ENCODE measurements at regions not wholly inside any gene's neighbourhood (a gene's known extent, or its start where the extent isn't known, plus 50 kb on each side); places are given as distances from the start of the nearest gene placed in this dataset.

DNA sequence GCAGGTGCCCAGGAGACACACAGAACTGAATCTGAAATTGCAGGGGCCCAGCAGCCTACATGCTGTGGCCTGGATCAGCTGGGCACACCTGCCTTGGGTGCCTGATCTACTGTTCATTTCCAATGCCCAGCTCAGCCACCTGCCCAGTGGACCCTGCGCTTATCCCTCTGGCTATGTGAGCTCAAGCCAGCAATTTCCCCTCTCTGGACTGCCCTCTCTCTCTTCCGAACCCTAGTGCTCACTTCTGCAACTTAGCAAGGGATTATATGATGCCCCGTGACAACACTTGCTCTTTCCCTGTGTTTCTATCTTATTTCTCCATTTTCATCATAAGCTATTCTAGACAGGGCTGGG is 276.0 kb downstream of the UACA start:
- no peak for DNase-seq (ENCODE audit: low read depth in 1 of 2, low spot score in 1 of 2)
- TF ChIP-seq POLR2AphosphoS5 (IDR thresholded peaks at IDR 0.05; ENCODE audit: low read depth), result no peak
- TF ChIP-seq SPI1 (IDR thresholded peaks at IDR 0.05; ENCODE audit: borderline replicate concordance, low read depth), result no peak
- no peak for TF ChIP-seq GABPA (IDR thresholded peaks at IDR 0.05; ENCODE audit: low read depth)
- TF ChIP-seq, protein P1, sequence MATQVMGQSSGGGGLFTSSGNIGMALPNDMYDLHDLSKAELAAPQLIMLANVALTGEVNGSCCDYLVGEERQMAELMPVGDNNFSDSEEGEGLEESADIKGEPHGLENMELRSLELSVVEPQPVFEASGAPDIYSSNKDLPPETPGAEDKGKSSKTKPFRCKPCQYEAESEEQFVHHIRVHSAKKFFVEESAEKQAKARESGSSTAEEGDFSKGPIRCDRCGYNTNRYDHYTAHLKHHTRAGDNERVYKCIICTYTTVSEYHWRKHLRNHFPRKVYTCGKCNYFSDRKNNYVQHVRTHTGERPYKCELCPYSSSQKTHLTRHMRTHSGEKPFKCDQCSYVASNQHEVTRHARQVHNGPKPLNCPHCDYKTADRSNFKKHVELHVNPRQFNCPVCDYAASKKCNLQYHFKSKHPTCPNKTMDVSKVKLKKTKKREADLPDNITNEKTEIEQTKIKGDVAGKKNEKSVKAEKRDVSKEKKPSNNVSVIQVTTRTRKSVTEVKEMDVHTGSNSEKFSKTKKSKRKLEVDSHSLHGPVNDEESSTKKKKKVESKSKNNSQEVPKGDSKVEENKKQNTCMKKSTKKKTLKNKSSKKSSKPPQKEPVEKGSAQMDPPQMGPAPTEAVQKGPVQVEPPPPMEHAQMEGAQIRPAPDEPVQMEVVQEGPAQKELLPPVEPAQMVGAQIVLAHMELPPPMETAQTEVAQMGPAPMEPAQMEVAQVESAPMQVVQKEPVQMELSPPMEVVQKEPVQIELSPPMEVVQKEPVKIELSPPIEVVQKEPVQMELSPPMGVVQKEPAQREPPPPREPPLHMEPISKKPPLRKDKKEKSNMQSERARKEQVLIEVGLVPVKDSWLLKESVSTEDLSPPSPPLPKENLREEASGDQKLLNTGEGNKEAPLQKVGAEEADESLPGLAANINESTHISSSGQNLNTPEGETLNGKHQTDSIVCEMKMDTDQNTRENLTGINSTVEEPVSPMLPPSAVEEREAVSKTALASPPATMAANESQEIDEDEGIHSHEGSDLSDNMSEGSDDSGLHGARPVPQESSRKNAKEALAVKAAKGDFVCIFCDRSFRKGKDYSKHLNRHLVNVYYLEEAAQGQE (IDR thresholded peaks at IDR 0.05; ENCODE audit: insufficient replicate concordance, low read depth), result no peak
- TF ChIP-seq, protein P2, sequence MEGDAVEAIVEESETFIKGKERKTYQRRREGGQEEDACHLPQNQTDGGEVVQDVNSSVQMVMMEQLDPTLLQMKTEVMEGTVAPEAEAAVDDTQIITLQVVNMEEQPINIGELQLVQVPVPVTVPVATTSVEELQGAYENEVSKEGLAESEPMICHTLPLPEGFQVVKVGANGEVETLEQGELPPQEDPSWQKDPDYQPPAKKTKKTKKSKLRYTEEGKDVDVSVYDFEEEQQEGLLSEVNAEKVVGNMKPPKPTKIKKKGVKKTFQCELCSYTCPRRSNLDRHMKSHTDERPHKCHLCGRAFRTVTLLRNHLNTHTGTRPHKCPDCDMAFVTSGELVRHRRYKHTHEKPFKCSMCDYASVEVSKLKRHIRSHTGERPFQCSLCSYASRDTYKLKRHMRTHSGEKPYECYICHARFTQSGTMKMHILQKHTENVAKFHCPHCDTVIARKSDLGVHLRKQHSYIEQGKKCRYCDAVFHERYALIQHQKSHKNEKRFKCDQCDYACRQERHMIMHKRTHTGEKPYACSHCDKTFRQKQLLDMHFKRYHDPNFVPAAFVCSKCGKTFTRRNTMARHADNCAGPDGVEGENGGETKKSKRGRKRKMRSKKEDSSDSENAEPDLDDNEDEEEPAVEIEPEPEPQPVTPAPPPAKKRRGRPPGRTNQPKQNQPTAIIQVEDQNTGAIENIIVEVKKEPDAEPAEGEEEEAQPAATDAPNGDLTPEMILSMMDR (IDR thresholded peaks at IDR 0.05; ENCODE audit: insufficient read depth, low read length), result no peak
- H3K4me3 ChIP-seq (replicated peaks; ENCODE audit: insufficient read depth, low read length), result no peak overlapping the region
- H3K27ac ChIP-seq (replicated peaks), result peak overlapping the region; percentile 80
- no peaks in the 10 kb centered on the region for H3K27me3 ChIP-seq (ENCODE audit: insufficient read depth, poor library complexity, severe bottlenecking)

DNA sequence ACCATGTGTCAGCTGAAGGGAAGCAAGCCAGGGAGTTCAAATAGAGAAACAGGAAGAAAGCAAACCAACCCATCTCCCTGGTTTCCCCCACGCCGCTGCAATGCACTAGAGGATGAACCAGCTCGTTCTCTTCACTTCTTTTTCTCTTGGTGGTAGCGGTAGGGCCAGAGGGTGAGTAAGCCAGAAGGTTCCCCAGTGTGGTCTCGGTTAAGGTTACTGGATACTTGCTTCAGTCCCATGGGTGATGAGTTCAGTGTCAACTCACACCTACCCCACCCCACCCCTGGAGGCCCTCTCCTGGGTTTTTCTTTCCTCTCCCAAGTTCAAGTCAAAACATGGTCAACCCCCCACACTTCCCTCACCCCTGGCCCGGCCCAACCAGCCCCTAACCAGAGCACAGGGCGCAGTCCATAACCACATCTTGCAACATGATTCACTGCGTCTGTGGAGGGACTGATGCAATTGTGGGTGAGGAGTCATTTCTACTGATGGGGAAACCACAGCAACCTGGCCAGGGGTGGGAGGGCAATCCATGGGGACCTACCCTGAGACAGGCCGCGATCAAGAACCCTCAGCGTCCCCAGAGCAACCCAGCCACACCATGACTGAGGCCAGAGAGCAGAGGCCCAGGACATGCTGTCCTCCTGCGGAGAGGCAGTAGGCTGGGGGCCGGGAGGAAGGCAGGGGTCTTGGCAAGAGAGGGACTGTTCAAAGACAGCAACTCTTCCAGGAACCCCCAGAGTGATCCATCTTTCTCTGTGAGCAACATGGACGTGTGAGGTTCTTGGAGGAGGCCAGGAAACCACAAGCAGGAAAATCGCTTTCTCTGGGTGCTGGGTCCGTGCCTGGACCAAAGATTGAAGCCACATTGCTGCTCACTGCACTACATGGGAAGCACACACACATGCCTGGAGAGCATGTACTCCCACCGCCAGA is 276.6 kb downstream of the UACA start:
- Histone ChIP-seq H3K27me3 (ENCODE audit: insufficient read depth, poor library complexity, severe bottlenecking) (no peaks in the 10 kb centered on the region), H3K27ac (replicated peaks) (peak overlapping the region; percentile 80)
- DNase-seq (ENCODE audit: low read depth in 1 of 2, low spot score in 1 of 2), result peak; percentile 99 to 100

DNA sequence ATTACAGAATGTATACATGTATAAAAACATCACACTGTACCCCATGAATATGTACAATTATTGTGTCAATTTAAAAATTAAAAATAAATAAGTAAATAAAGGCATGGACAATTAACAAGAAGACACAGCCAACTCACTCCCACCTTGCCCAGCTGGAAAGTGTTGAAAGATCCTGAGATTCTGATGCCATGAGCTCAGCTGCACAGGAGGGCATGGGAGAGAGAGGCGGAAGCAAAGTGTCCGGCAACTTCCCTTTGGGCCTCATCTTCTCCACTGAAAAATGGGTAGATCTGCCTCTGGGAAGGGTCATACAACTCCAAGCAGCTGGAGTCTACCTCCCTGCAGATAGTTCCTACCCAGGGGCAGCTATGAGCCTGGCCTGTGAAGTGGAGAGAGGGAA is 277.3 kb downstream of the UACA start:
- Histone ChIP-seq H3K27ac (replicated peaks) (peak overlapping the region; percentile 80), H3K27me3 (ENCODE audit: insufficient read depth, poor library complexity, severe bottlenecking) (no peaks in the 10 kb centered on the region), H3K4me3 (replicated peaks; ENCODE audit: insufficient read depth, low read length) (no peak overlapping the region)
- TF ChIP-seq, protein P2 (IDR thresholded peaks at IDR 0.05; ENCODE audit: insufficient read depth, low read length), result no peak
- TF ChIP-seq GABPA (IDR thresholded peaks at IDR 0.05; ENCODE audit: low read depth) (no peak), POLR2AphosphoS5 (IDR thresholded peaks at IDR 0.05; ENCODE audit: low read depth) (no peak), SPI1 (IDR thresholded peaks at IDR 0.05; ENCODE audit: borderline replicate concordance, low read depth) (no peak)
- TF ChIP-seq, protein P1 (IDR thresholded peaks at IDR 0.05; ENCODE audit: insufficient replicate concordance, low read depth), result no peak
- peak in 1 of 2 experiments; percentile 57 for DNase-seq (ENCODE audit: low read depth in 1 of 2, low spot score in 1 of 2)

More for the DNA sequence above, 276.6 kb downstream of the UACA start:
- H3K4me3 ChIP-seq (replicated peaks; ENCODE audit: insufficient read depth, low read length), result no peak overlapping the region
- TF ChIP-seq, protein P2 (IDR thresholded peaks at IDR 0.05; ENCODE audit: insufficient read depth, low read length), result no peak
- TF ChIP-seq, protein P1 (IDR thresholded peaks at IDR 0.05; ENCODE audit: insufficient replicate concordance, low read depth), result peak; percentile 5
- TF ChIP-seq SPI1 (IDR thresholded peaks at IDR 0.05; ENCODE audit: borderline replicate concordance, low read depth), result peak; percentile 28; the same call in 1 of the 2 replicates
- TF ChIP-seq POLR2AphosphoS5 (IDR thresholded peaks at IDR 0.05; ENCODE audit: low read depth), result peak; percentile 100
- TF ChIP-seq GABPA (IDR thresholded peaks at IDR 0.05; ENCODE audit: low read depth), result peak; percentile 40; the same call in 1 of the 2 replicates
